H1 (cell line): ENCODE measurements at regions not wholly inside any gene's neighbourhood (a gene's known extent, or its start where the extent isn't known, plus 50 kb on each side); places are given as distances from the start of the nearest gene placed in this dataset.

Experiments used
- CTCF ChIA-PET: fragments of 300-600 bp; sonication (Branson Sonifier 250); formaldehyde crosslinking; loops from one replicate; lab custom pipeline; 2021; ENCODE audit not compliant: partially characterized antibody; lab: Charles Lee
- POLR2A ChIA-PET: fragments of 300-600 bp; sonication (Branson Sonifier 250); formaldehyde crosslinking; loops from one replicate; lab custom pipeline; 2021; ENCODE audit warnings: inconsistent platforms; ENCODE audit not compliant: partially characterized antibody; lab: Charles Lee
- DNase-seq, 2 experiments: peaks; one replicate each; pipeline versions ENCODE4 v3.0.0 to v3.0.0-alpha.2; 2010 to 2022; ENCODE audit warnings: low spot score in 2 of 2, low read depth in 1 of 2, mixed read lengths in 1 of 2
- FAIRE-seq: peaks from 2 replicates; lab custom pipeline; 2011; peaks lifted over from hg19 to GRCh38; lab: Jason Lieb, UNC
- H2AFZ ChIP-seq: 2 replicates; pipeline ENCODE4 v1.8.1; 2012; ENCODE audit warnings: low read length, inconsistent platforms
- H2AK5ac ChIP-seq: 2 replicates; pipeline ENCODE4 v1.6.1; 2013; ENCODE audit warnings: low read depth, low read length
- H2BK120ac ChIP-seq: replicated peaks from 2 replicates; pipeline ENCODE3; 2013; ENCODE audit warnings: low read depth, low read length, inconsistent platforms
- H2BK12ac ChIP-seq: 2 replicates; pipeline ENCODE4 v1.6.1; 2013; ENCODE audit warnings: low read depth, low read length
- H2BK15ac ChIP-seq: 2 replicates; pipeline ENCODE4 v1.6.1; 2013; ENCODE audit warnings: low read length
- H2BK20ac ChIP-seq: 2 replicates; pipeline ENCODE4 v1.6.1; 2013; ENCODE audit warnings: low read length
- H2BK5ac ChIP-seq: 2 replicates; pipeline ENCODE4 v1.6.1; 2013; ENCODE audit warnings: low read depth, low read length
- H3K14ac ChIP-seq: 2 replicates; pipeline ENCODE4 v1.6.1; 2013; ENCODE audit warnings: inconsistent platforms; ENCODE audit not compliant: insufficient read length
- H3K18ac ChIP-seq: 2 replicates; pipeline ENCODE4 v1.6.1; 2013; ENCODE audit warnings: low read length; ENCODE audit errors: extremely low read depth
- H3K23ac ChIP-seq: 2 replicates; pipeline ENCODE4 v1.6.1; 2013; ENCODE audit warnings: inconsistent platforms; ENCODE audit not compliant: insufficient read length
- H3K23me2 ChIP-seq: 2 replicates; pipeline ENCODE4 v1.6.1; 2013; ENCODE audit warnings: low read depth, low read length
- H3K27ac ChIP-seq: 2 replicates; pipeline ENCODE4 v1.6.1; 2011; ENCODE audit warnings: low read depth, low read length, inconsistent platforms
- H3K27me3 ChIP-seq, 4 experiments: replicated peaks in 1 of 4; 1 replicate in 1 of 4; 2 replicates in 3 of 4; pipeline versions ENCODE4 v1.6.1 to v1.8.1; 2011 to 2013; ENCODE audit warnings: low read length in 3 of 4, mild to moderate bottlenecking in 3 of 4, inconsistent platforms in 2 of 4, mixed read lengths in 2 of 4, moderate library complexity in 1 of 4; ENCODE audit not compliant: control insufficient read depth in 3 of 4, insufficient read depth in 3 of 4; ENCODE audit errors: extremely low read depth in 1 of 4
- H3K36me3 ChIP-seq, 4 experiments: 2 replicates each; pipeline versions ENCODE4 v1.6.1 to v1.8.1; 2011 to 2013; ENCODE audit warnings: mild to moderate bottlenecking in 4 of 4, low read length in 3 of 4, moderate library complexity in 2 of 4, control low read depth in 1 of 4, inconsistent platforms in 1 of 4; ENCODE audit not compliant: insufficient read depth in 4 of 4, control insufficient read depth in 2 of 4
- H3K4ac ChIP-seq: replicated peaks from 2 replicates; pipeline ENCODE3; 2013; ENCODE audit warnings: low read length, low read depth, mixed read lengths, inconsistent platforms; ENCODE audit not compliant: insufficient read length
- H3K4me1 ChIP-seq, 4 experiments: replicated peaks in 1 of 4; 1 replicate in 1 of 4; 2 replicates in 3 of 4; pipeline versions ENCODE4 v1.6.1 to v1.8.1; 2011 to 2013; ENCODE audit warnings: low read length in 3 of 4, inconsistent platforms in 2 of 4, mixed read lengths in 1 of 4; ENCODE audit not compliant: insufficient read depth in 4 of 4, control insufficient read depth in 3 of 4
- H3K4me2 ChIP-seq, 2 experiments: 2 replicates each; pipeline versions ENCODE4 v1.6.1 to v1.8.1; 2011 to 2013; ENCODE audit warnings: low read depth in 2 of 2, low read length in 2 of 2, control low read depth in 1 of 2, inconsistent platforms in 1 of 2, mild to moderate bottlenecking in 1 of 2; ENCODE audit not compliant: insufficient read depth in 1 of 2
- H3K4me3 ChIP-seq, 4 experiments: fragments of 200-600, 300-600 bp in 1 of 4; sonication (generic), shearing (Covaris generic), sonication (Bioruptor Twin) in 1 of 4; 2 replicates each; pipeline versions ENCODE4 v1.5.1 to v1.8.1; 2011 to 2016; ENCODE audit warnings: low read length in 4 of 4, low read depth in 3 of 4, control low read depth in 2 of 4, inconsistent platforms in 2 of 4, mild to moderate bottlenecking in 2 of 4, mixed read lengths in 1 of 4, moderate library complexity in 1 of 4; ENCODE audit not compliant: insufficient read depth in 2 of 4; ENCODE audit errors: extremely low read depth in 1 of 4
- H3K56ac ChIP-seq: replicated peaks from 2 replicates; pipeline ENCODE3; 2013; ENCODE audit warnings: low read depth, mild to moderate bottlenecking, mixed read lengths, low read length, inconsistent platforms; ENCODE audit not compliant: insufficient read length
- H3K79me1 ChIP-seq: 2 replicates; pipeline ENCODE4 v1.6.1; 2013; ENCODE audit warnings: low read depth, low read length, control low read depth
- H3K79me2 ChIP-seq, 2 experiments: 2 replicates each; pipeline versions ENCODE4 v1.6.1 to v1.8.1; 2012 to 2013; ENCODE audit warnings: low read length in 2 of 2, mild to moderate bottlenecking in 2 of 2, inconsistent platforms in 1 of 2; ENCODE audit not compliant: insufficient read depth in 2 of 2, control insufficient read depth in 1 of 2
- H3K9ac ChIP-seq, 4 experiments: replicated peaks in 1 of 4; 1 replicate in 1 of 4; 2 replicates in 3 of 4; pipeline versions ENCODE4 v1.6.1 to v1.8.1; 2011 to 2013; ENCODE audit warnings: low read depth in 3 of 4, low read length in 3 of 4, control low read depth in 2 of 4, mild to moderate bottlenecking in 2 of 4, moderate library complexity in 2 of 4, inconsistent platforms in 1 of 4; ENCODE audit errors: extremely low read depth in 1 of 4
- H3K9me3 ChIP-seq, 2 experiments: 2 replicates each; pipeline versions ENCODE4 v1.6.1 to v1.8.1; 2012 to 2013; ENCODE audit warnings: mild to moderate bottlenecking in 2 of 2, moderate library complexity in 2 of 2, control low read depth in 1 of 2, inconsistent platforms in 1 of 2, low read depth in 1 of 2, low read length in 1 of 2, mixed read lengths in 1 of 2; ENCODE audit not compliant: insufficient read depth in 2 of 2
- H4K20me1 ChIP-seq, 2 experiments: replicated peaks in 1 of 2; 2 replicates each; pipeline versions ENCODE3 to v1.8.1; 2011 to 2013; ENCODE audit warnings: inconsistent platforms in 2 of 2, low read length in 2 of 2, mild to moderate bottlenecking in 1 of 2; ENCODE audit not compliant: insufficient read depth in 2 of 2, control insufficient read depth in 1 of 2
- H4K5ac ChIP-seq: 2 replicates; pipeline ENCODE4 v1.6.1; 2013; ENCODE audit warnings: low read length, low read depth, mixed read lengths, inconsistent platforms; ENCODE audit not compliant: insufficient read length
- H4K8ac ChIP-seq: 2 replicates; pipeline ENCODE4 v1.8.0; 2013; ENCODE audit warnings: mild to moderate bottlenecking, moderate library complexity, low read length, inconsistent platforms; ENCODE audit not compliant: insufficient read depth; ENCODE audit errors: extremely low read depth
- H4K91ac ChIP-seq: replicated peaks from 2 replicates; pipeline ENCODE3; 2013; ENCODE audit warnings: low read length, mixed read lengths, inconsistent platforms; ENCODE audit not compliant: insufficient read length
- ASH2L ChIP-seq: fragments of 200-600, 300-600 bp; sonication (generic); IDR thresholded peaks from one replicate; pipeline ENCODE4 v1.7.1; 2017; ENCODE audit warnings: low read length
- CEBPB ChIP-seq: IDR thresholded peaks from 2 replicates; pipeline ENCODE4 v1.6.1; 2012; ENCODE audit warnings: low read depth, low read length
- CREB1 ChIP-seq: IDR thresholded peaks from 2 replicates; pipeline ENCODE4 v1.6.1; 2012; ENCODE audit warnings: inconsistent platforms
- MAX ChIP-seq: IDR thresholded peaks from 2 replicates; pipeline ENCODE4 v1.6.1; 2012; ENCODE audit warnings: inconsistent platforms
- POU5F1 ChIP-seq: IDR thresholded peaks from 2 replicates; pipeline ENCODE4 v1.6.1; 2011; ENCODE audit warnings: low read depth, mild to moderate bottlenecking, low read length, moderate library complexity
- RAD21 ChIP-seq, 2 experiments: IDR thresholded peaks in 1 of 2; conservative IDR thresholded peaks in 1 of 2; 2 replicates each; pipeline ENCODE4 v1.6.1; 2011; ENCODE audit warnings: low read depth in 2 of 2, low read length in 2 of 2, improper control_type of control experiment in 1 of 2, inconsistent platforms in 1 of 2, mild to moderate bottlenecking in 1 of 2, moderate library complexity in 1 of 2
- SAP30 ChIP-seq: fragments of 300-600 bp; sonication (generic); IDR thresholded peaks from 2 replicates; pipeline ENCODE4 v1.7.1; 2012; ENCODE audit warnings: low read length, moderate library complexity, mild to moderate bottlenecking, inconsistent platforms; ENCODE audit not compliant: insufficient read depth, insufficient replicate concordance
- SIRT6 ChIP-seq: IDR thresholded peaks from one replicate; pipeline ENCODE4 v1.7.1; 2012; ENCODE audit warnings: low read length, inconsistent platforms
- TBP ChIP-seq: IDR thresholded peaks from 2 replicates; pipeline ENCODE4 v1.6.1; 2011; ENCODE audit warnings: low read depth, low read length, improper control_type of control experiment
- USF2 ChIP-seq: IDR thresholded peaks from 2 replicates; pipeline ENCODE4 v1.6.1; 2011; ENCODE audit warnings: low read length, improper control_type of control experiment
- ZNF274 ChIP-seq: IDR thresholded peaks from 2 replicates; pipeline ENCODE4 v1.7.0; 2012; ENCODE audit warnings: low read length, borderline replicate concordance; ENCODE audit errors: extremely low read depth
- WGBS, 2 experiments: shearing (Covaris generic) in 1 of 2; methylation state at CpG; one replicate each; pipeline versions ENCODE4 v1.1.6 to v1.1.7; 2013 to 2015; ENCODE audit warnings: low lambda C conversion rate in 2 of 2, mixed read lengths in 2 of 2, inconsistent platforms in 1 of 2, low coverage in 1 of 2, missing lambda C conversion rate in 1 of 2; ENCODE audit not compliant: insufficient replicate concordance in 2 of 2, insufficient coverage in 1 of 2, insufficient read length in 1 of 2; ENCODE audit errors: extremely low coverage in 1 of 2, missing lambda C conversion rate in 1 of 2; 5-methylcytosine and 5-hydroxymethylcytosine counted together

GRCh38 chr10:3668276-3668965 lies 116.6 kb downstream of the KLF6 start:
- Histone ChIP-seq H3K4ac (no peak overlapping the region), H3K4me3 (peak overlapping the region in 3 of 4 experiments; percentile 4 to 48 (median 14); a peak in 4 of 8 replicates), H2AK5ac (no peak overlapping the region), H3K23me2 (no peaks in the 10 kb centered on the region), H2BK12ac (no peak overlapping the region), H2BK120ac (no peak overlapping the region), H3K79me1 (no peaks in the 10 kb centered on the region), H3K9me3 (no peaks in the 10 kb centered on the region), H4K20me1 (no peaks in the 10 kb centered on the region), H3K27me3 (peaks cover 0 to 5% (median 0%) of the 10 kb centered on the region in 4 experiments; a peak in 2 of 7 replicates), H4K8ac (no peak overlapping the region), H3K14ac (no peak overlapping the region), H2BK20ac (no peak overlapping the region), H2BK5ac (no peak overlapping the region), H4K5ac (no peak overlapping the region), H3K4me1 (peaks cover 0 to 3% (median 0%) of the 10 kb centered on the region in 4 experiments; a peak in 3 of 7 replicates), H4K91ac (no peak overlapping the region), H3K36me3 (no peaks in the 10 kb centered on the region), H2BK15ac (no peak overlapping the region), H3K18ac (no peak overlapping the region), H3K23ac (no peak overlapping the region), H3K27ac (no peak overlapping the region), H3K4me2 (peak overlapping the region; percentile 16 to 57; a peak in 3 of 4 replicates), H2AFZ (peak overlapping the region; percentile 92), H3K79me2 (no peaks in the 10 kb centered on the region), H3K9ac (no peak overlapping the region), H3K56ac (no peak overlapping the region)
- FAIRE-seq (peak; percentile 28), DNase-seq (peak; percentile 47 to 59)
- 27% methylated on average over 21 of the region's 21 CpGs; no CpG with 5 or more reads in 1 of the 2 experiments for WGBS, 2 experiments
- CTCF ChIA-PET, result interaction anchor here (1.5 kb wide), 1 partner anchor 9 kb away, joined by 3 read pairs; no protein-coding TSS in a partner anchor
- POLR2A ChIA-PET, result interaction anchor here (0.7 to 1.5 kb wide), 2 partner anchors 117 to 366 kb away, joined by 3 to 6 read pairs; partner anchors contain the start of gene KLF6
- TF ChIP-seq CEBPB (peak; percentile 99), CREB1 (peak; percentile 22; the same call in 1 of the 2 replicates), USF2 (no peak), SIRT6 (no peak), SAP30 (no peak), MAX (peak; percentile 27; the same call in 1 of the 2 replicates), TBP (no peak), ZNF274 (no peak), RAD21 (IDR thresholded peaks at IDR 0.05 in 1 of 2, conservative IDR thresholded peaks at IDR 0.05 in 1 of 2; ENCODE audit: low read depth in 2 of 2, low read length in 2 of 2) (peak in 1 of 2 experiments; percentile 1; a peak in 1 of 4 replicates), POU5F1 (no peak), ASH2L (peak; percentile 50)
